Stomach (tissue), 8 donors: ENCODE measurements at regions not wholly inside any gene's neighbourhood (a gene's known extent, or its start where the extent isn't known, plus 50 kb on each side); places are given as distances from the start of the nearest gene placed in this dataset.

ENCODE experiments used
- DNase-seq, 2 donors: peaks; one replicate each; pipeline versions ENCODE4 v3.0.0 to v3.0.0-alpha.2; 2013 to 2019
- H3K27ac ChIP-seq, 5 donors: fragments of 200-600 bp in 4 of 5; sonication (generic) in 4 of 5; one replicate each; pipeline ENCODE4 v1.5.1; 2013 to 2019; ENCODE audit warnings: mild to moderate bottlenecking in 1 of 5, moderate library complexity in 1 of 5
- H3K27me3 ChIP-seq, 3 donors: fragments of 200-600 bp; sonication (generic); one replicate each; pipeline ENCODE4 v1.5.1; 2017 to 2019; ENCODE audit warnings: mixed run types in 1 of 3
- H3K36me3 ChIP-seq, 4 donors: fragments of 200-600 bp; sonication (generic); 1 replicate in 3 of 4; 2 replicates in 1 of 4; pipeline ENCODE4 v1.5.1; 2016 to 2019
- H3K4me1 ChIP-seq, 4 donors: fragments of 200-600 bp; sonication (generic); one replicate each; pipeline ENCODE4 v1.5.1; 2016 to 2019
- H3K4me3 ChIP-seq, 4 donors: fragments of 200-600 bp; sonication (generic) in 3 of 4; one replicate each; pipeline ENCODE4 v1.5.1; 2016 to 2019; ENCODE audit warnings: mild to moderate bottlenecking in 1 of 4
- H3K9me3 ChIP-seq, 4 donors: fragments of 200-600 bp; sonication (generic); one replicate each; pipeline ENCODE4 v1.5.1; 2016 to 2019
- EP300 ChIP-seq: sonication (generic); formaldehyde crosslinking; IDR thresholded peaks from one replicate; pipeline ENCODE4 v1.6.1; 2017; ENCODE audit warnings: antibody characterized with exemption
- POLR2A ChIP-seq, 4 donors: fragments of 450-650 bp; IDR thresholded peaks; one replicate each; pipeline ENCODE4 v1.6.1; 2016; ENCODE audit warnings: antibody characterized with exemption in 4 of 4, control low read depth in 2 of 4, mild to moderate bottlenecking in 1 of 4, moderate library complexity in 1 of 4
- POLR2AphosphoS5 ChIP-seq, 3 donors: sonication (generic); formaldehyde crosslinking; IDR thresholded peaks; one replicate each; pipeline ENCODE4 v1.6.1; 2016; ENCODE audit warnings: antibody characterized with exemption in 3 of 3
- WGBS, 5 donors: extraction: QIAGEN DNeasy Blood & Tissue Kit in 3 of 5; methylation state at CpG; one replicate each; pipeline versions ENCODE4 v1.1.5 to v1.1.7; 2013 to 2018; 5-methylcytosine and 5-hydroxymethylcytosine counted together
- intact Hi-C: fragments of 100-400 bp; cut with DNase I; formaldehyde crosslinking; loops from one replicate; pipeline ENCODE4 v1.15.1; 2023; ENCODE audit warnings: low total_unique reads
- TF ChIP-seq, protein P1 (sequence below), 7 experiments: fragments of 450-650 bp in 4 of 7; fragments of 200-600 bp in 3 of 7; sonication (generic) in 3 of 7; IDR thresholded peaks; one replicate each; pipeline ENCODE4 v1.5.1; 2016 to 2019; ENCODE audit warnings: antibody characterized with exemption in 7 of 7, control low read depth in 2 of 7, mild to moderate bottlenecking in 1 of 7
- donor health status: healthy with polysubstance abuse.
- donor health status: Bipolar disorder and iron deficiency.
- donor health status: healthy.

DNA sequence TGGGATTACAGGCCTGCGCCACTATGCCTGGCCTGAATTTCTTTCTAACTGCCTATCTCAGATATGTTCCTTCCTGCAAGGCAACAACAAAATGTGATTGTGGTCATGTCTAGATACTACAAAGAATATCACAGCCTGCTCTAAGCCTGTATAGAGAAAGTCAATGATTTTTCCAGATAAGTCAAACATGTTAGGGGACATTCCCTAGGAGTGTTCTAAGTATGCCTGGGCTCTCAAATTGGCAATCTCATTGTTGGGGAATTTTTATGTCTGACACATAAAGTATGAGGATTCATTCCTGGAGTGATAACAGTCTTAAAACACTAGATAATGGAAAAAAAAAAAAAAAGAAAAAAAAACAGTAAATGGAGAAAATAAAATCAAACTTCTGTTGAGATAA lies 406.1 kb downstream of the GATA3 start:
- H3K36me3 ChIP-seq, result no peaks in the 10 kb centered on the region
- no peak overlapping the region for H3K4me3 ChIP-seq
- no peaks in the 10 kb centered on the region for H3K4me1 ChIP-seq
- H3K27ac ChIP-seq, result no peak overlapping the region
- no peaks in the 10 kb centered on the region for H3K27me3 ChIP-seq
- TF ChIP-seq POLR2A (IDR thresholded peaks at IDR 0.05), result no peak
- TF ChIP-seq EP300, result no peak
- no peak for TF ChIP-seq POLR2AphosphoS5 (IDR thresholded peaks at IDR 0.05)
- TF ChIP-seq, protein P1, sequence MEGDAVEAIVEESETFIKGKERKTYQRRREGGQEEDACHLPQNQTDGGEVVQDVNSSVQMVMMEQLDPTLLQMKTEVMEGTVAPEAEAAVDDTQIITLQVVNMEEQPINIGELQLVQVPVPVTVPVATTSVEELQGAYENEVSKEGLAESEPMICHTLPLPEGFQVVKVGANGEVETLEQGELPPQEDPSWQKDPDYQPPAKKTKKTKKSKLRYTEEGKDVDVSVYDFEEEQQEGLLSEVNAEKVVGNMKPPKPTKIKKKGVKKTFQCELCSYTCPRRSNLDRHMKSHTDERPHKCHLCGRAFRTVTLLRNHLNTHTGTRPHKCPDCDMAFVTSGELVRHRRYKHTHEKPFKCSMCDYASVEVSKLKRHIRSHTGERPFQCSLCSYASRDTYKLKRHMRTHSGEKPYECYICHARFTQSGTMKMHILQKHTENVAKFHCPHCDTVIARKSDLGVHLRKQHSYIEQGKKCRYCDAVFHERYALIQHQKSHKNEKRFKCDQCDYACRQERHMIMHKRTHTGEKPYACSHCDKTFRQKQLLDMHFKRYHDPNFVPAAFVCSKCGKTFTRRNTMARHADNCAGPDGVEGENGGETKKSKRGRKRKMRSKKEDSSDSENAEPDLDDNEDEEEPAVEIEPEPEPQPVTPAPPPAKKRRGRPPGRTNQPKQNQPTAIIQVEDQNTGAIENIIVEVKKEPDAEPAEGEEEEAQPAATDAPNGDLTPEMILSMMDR (IDR thresholded peaks at IDR 0.05), result no peak
- intact Hi-C loops, result no loop called here
- WGBS, 5 donors, result 93 to 100% (median 100%) methylated on average over 1 of the region's 1 CpG
- H3K9me3 ChIP-seq, result peaks cover 0 to 18% (median 14%) of the 10 kb centered on the region in 4 donors
- no peak for DNase-seq

DNA sequence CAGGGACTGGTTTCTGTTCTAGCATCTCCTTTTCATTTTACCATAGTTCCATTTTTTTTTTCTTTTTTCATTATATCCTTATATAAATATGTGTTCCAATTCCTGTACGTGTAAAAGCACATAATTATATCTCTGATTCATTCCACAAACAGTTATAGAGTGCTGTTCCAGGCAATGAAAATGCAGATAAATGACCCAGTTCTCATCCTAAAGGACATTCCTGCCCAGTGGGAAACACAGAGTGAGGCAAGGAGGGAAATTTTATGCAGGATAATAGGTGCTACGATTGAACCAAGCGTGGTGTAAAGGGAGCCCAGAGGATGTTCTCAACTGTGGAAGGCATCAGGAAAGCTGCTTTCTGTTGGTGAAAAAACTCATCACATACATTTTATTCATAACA lies 408.1 kb downstream of the GATA3 start:
- Histone ChIP-seq H3K27me3 (no peaks in the 10 kb centered on the region), H3K4me1 (no peaks in the 10 kb centered on the region), H3K36me3 (no peaks in the 10 kb centered on the region), H3K9me3 (peaks cover 0 to 14% (median 9%) of the 10 kb centered on the region in 4 donors), H3K27ac (no peak overlapping the region), H3K4me3 (no peak overlapping the region)
- 58 to 68% (median 66%) methylated on average over 3 of the region's 3 CpGs for WGBS, 5 donors
- intact Hi-C loops, result no loop called here
- TF ChIP-seq, protein P1 (IDR thresholded peaks at IDR 0.05), result no peak
- TF ChIP-seq POLR2A (IDR thresholded peaks at IDR 0.05) (no peak), POLR2AphosphoS5 (IDR thresholded peaks at IDR 0.05) (no peak), EP300 (no peak)
- no peak for DNase-seq

DNA sequence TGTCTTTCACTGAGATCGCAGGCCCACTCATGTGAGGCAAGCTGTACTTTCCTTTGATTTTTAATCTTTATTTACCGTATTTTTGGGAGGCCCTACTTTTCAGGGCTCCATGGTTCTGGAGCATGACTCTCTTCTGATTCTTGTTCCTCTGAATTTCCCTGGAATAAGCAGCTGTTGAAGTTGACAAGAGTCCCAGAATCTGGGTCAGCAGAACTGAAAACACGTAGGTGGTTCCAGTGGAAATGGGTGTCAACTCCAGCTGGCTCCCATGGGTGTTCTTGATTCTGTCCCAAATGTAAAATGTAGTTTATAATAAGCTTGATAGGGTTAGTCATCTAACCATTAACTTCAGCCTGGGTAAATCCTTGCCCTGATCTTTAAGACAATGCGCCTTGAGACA lies 409.4 kb downstream of the GATA3 start:
- intact Hi-C loops, result no loop called here
- no peaks in the 10 kb centered on the region for H3K4me1 ChIP-seq
- TF ChIP-seq POLR2A (IDR thresholded peaks at IDR 0.05) (no peak), EP300 (no peak), POLR2AphosphoS5 (IDR thresholded peaks at IDR 0.05) (no peak)
- TF ChIP-seq, protein P1 (IDR thresholded peaks at IDR 0.05), result no peak
- H3K36me3 ChIP-seq, result no peaks in the 10 kb centered on the region
- 83 to 88% (median 86%) methylated on average over 4 of the region's 4 CpGs for WGBS, 5 donors
- no peak overlapping the region for H3K27ac ChIP-seq
- no peak overlapping the region for H3K4me3 ChIP-seq
- no peaks in the 10 kb centered on the region for H3K27me3 ChIP-seq
- H3K9me3 ChIP-seq, result peaks cover 0 to 1% (median 0%) of the 10 kb centered on the region in 4 donors
- no peak for DNase-seq

DNA sequence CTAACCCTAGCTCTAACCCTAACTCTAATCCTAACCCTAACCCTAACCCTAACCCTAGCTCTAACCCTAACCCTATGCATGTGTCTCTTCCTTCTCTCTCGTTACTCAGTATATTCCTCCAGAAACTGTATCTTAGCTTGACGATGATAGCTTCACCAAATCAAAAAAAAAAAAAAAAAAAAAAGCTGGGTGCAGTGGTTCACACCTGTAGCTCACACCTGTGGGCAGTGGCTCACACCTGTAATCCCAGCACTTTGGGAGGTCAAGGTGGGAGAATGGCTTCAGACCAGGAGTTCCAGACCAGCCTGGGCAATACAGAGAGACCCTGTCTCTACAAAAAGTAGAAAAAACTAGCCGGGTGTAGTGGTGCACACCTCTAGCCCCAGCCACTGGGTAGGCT lies 414.0 kb downstream of the GATA3 start:
- Histone ChIP-seq H3K9me3 (no peaks in the 10 kb centered on the region), H3K27me3 (no peaks in the 10 kb centered on the region), H3K4me1 (no peaks in the 10 kb centered on the region), H3K4me3 (no peak overlapping the region), H3K36me3 (no peaks in the 10 kb centered on the region), H3K27ac (no peak overlapping the region)
- WGBS, 5 donors, result 82 to 94% (median 85%) methylated on average over 3 of the region's 3 CpGs
- no peak for TF ChIP-seq POLR2AphosphoS5 (IDR thresholded peaks at IDR 0.05)
- TF ChIP-seq EP300, result no peak
- TF ChIP-seq, protein P1 (IDR thresholded peaks at IDR 0.05), result no peak
- TF ChIP-seq POLR2A (IDR thresholded peaks at IDR 0.05), result no peak
- intact Hi-C loops, result no loop called here
- DNase-seq, result no peak
